Activated T-cell treated with anti-CD3 and anti-CD28 coated beads, Interleukin-2, amount 50 U/mL, for 4 hours (primary cell): ENCODE measurements at regions not wholly inside any gene's neighbourhood (a gene's known extent, or its start where the extent isn't known, plus 50 kb on each side); places are given as distances from the start of the nearest gene placed in this dataset.

ENCODE experiments used
- ATAC-seq, 2 donors: fragments of 200-7000 bp; cut with Tn5 transposase; one replicate each; pipeline ENCODE4 v1.10.0; 2021
- DNase-seq: peaks from one replicate; pipeline ENCODE4 v3.0.0-alpha.2; 2020
- H3K27me3 Mint-ChIP-seq: one replicate; pipeline ENCODE4 v1.8.0; 2021; ENCODE audit warnings: low read depth, mixed read lengths
- H3K36me3 Mint-ChIP-seq: one replicate; pipeline ENCODE4 v1.8.0; 2022; ENCODE audit warnings: mixed read lengths; ENCODE audit not compliant: insufficient read depth
- H3K4me1 Mint-ChIP-seq: one replicate; pipeline ENCODE4 v1.8.0; 2021; ENCODE audit warnings: low read depth, mixed read lengths
- H3K4me3 Mint-ChIP-seq: one replicate; pipeline ENCODE4 v1.8.0; 2021; ENCODE audit warnings: mild to moderate bottlenecking, moderate library complexity, mixed read lengths
- H3K9me3 Mint-ChIP-seq: one replicate; pipeline ENCODE4 v1.8.0; 2021; ENCODE audit warnings: mixed read lengths

- no peaks in the 10 kb centered on the region for H3K36me3 Mint-ChIP-seq
- H3K4me1 Mint-ChIP-seq = no peaks in the 10 kb centered on the region
- no peak overlapping the region for H3K4me3 Mint-ChIP-seq
- ATAC-seq = no peak
- DNase-seq = no peak
- H3K27me3 Mint-ChIP-seq = no peaks in the 10 kb centered on the region
- H3K9me3 Mint-ChIP-seq = no peaks in the 10 kb centered on the region
Measured at GRCh38 chr2:220665108-220665471, 907.0 kb downstream of the EPHA4 start.

GRCh38 chr2:220669324-220669723, 902.8 kb downstream of the EPHA4 start:
- ATAC-seq = no peak
- no peak for DNase-seq
- H3K9me3 Mint-ChIP-seq = no peaks in the 10 kb centered on the region
- H3K36me3 Mint-ChIP-seq = no peaks in the 10 kb centered on the region
- H3K4me1 Mint-ChIP-seq = no peaks in the 10 kb centered on the region
- no peak overlapping the region for H3K4me3 Mint-ChIP-seq
- no peaks in the 10 kb centered on the region for H3K27me3 Mint-ChIP-seq

GRCh38 chr2:220670511-220670910, 901.6 kb downstream of the EPHA4 start:
- Mint-ChIP-seq H3K9me3 (no peaks in the 10 kb centered on the region), H3K4me3 (no peak overlapping the region), H3K27me3 (no peaks in the 10 kb centered on the region), H3K36me3 (no peaks in the 10 kb centered on the region), H3K4me1 (no peaks in the 10 kb centered on the region)
- DNase-seq = no peak
- no peak for ATAC-seq

GRCh38 chr2:220673151-220673874, 898.8 kb downstream of the EPHA4 start:
- no peak for ATAC-seq
- no peaks in the 10 kb centered on the region for H3K9me3 Mint-ChIP-seq
- H3K4me1 Mint-ChIP-seq = no peaks in the 10 kb centered on the region
- no peaks in the 10 kb centered on the region for H3K36me3 Mint-ChIP-seq
- DNase-seq = no peak
- H3K27me3 Mint-ChIP-seq = no peaks in the 10 kb centered on the region
- H3K4me3 Mint-ChIP-seq = no peak overlapping the region

- Mint-ChIP-seq H3K27me3 (no peaks in the 10 kb centered on the region), H3K4me1 (no peaks in the 10 kb centered on the region), H3K9me3 (no peaks in the 10 kb centered on the region), H3K36me3 (no peaks in the 10 kb centered on the region), H3K4me3 (no peak overlapping the region)
- ATAC-seq (no peak), DNase-seq (no peak)
Measured at GRCh38 chr2:220674033-220674432, 898.1 kb downstream of the EPHA4 start.

GRCh38 chr2:220676695-220677094, 895.4 kb downstream of the EPHA4 start:
- ATAC-seq = no peak
- H3K4me3 Mint-ChIP-seq = no peak overlapping the region
- no peak for DNase-seq
- H3K9me3 Mint-ChIP-seq = no peaks in the 10 kb centered on the region
- no peaks in the 10 kb centered on the region for H3K36me3 Mint-ChIP-seq
- H3K27me3 Mint-ChIP-seq = peaks cover 2% of the 10 kb centered on the region
- no peaks in the 10 kb centered on the region for H3K4me1 Mint-ChIP-seq

GRCh38 chr2:220678943-220679342, 893.2 kb downstream of the EPHA4 start:
- H3K27me3 Mint-ChIP-seq = peaks cover 2% of the 10 kb centered on the region
- H3K36me3 Mint-ChIP-seq = no peaks in the 10 kb centered on the region
- H3K4me1 Mint-ChIP-seq = no peaks in the 10 kb centered on the region
- ATAC-seq = no peak
- H3K4me3 Mint-ChIP-seq = no peak overlapping the region
- DNase-seq = no peak
- no peaks in the 10 kb centered on the region for H3K9me3 Mint-ChIP-seq

GRCh38 chr2:220682616-220683015, 889.5 kb downstream of the EPHA4 start:
- H3K4me1 Mint-ChIP-seq = no peaks in the 10 kb centered on the region
- no peaks in the 10 kb centered on the region for H3K36me3 Mint-ChIP-seq
- no peaks in the 10 kb centered on the region for H3K9me3 Mint-ChIP-seq
- H3K27me3 Mint-ChIP-seq = peaks cover 5% of the 10 kb centered on the region
- ATAC-seq = no peak
- no peak overlapping the region for H3K4me3 Mint-ChIP-seq
- DNase-seq = no peak

GRCh38 chr2:220684099-220684498, 888.0 kb downstream of the EPHA4 start:
- no peaks in the 10 kb centered on the region for H3K4me1 Mint-ChIP-seq
- H3K9me3 Mint-ChIP-seq = no peaks in the 10 kb centered on the region
- ATAC-seq (no peak), DNase-seq (no peak)
- no peaks in the 10 kb centered on the region for H3K36me3 Mint-ChIP-seq
- no peak overlapping the region for H3K4me3 Mint-ChIP-seq
- H3K27me3 Mint-ChIP-seq = peaks cover 5% of the 10 kb centered on the region

GRCh38 chr2:220687231-220687843, 884.8 kb downstream of the EPHA4 start:
- Mint-ChIP-seq H3K27me3 (peaks cover 3% of the 10 kb centered on the region), H3K36me3 (no peaks in the 10 kb centered on the region), H3K9me3 (no peaks in the 10 kb centered on the region), H3K4me1 (no peaks in the 10 kb centered on the region), H3K4me3 (no peak overlapping the region)
- peak; percentile 53 for DNase-seq
- ATAC-seq = peak; percentile 69 to 70

GRCh38 chr2:220695397-220696279, 876.5 kb downstream of the EPHA4 start:
- Mint-ChIP-seq H3K36me3 (no peaks in the 10 kb centered on the region), H3K9me3 (peaks cover under 1% of the 10 kb centered on the region), H3K4me1 (no peaks in the 10 kb centered on the region), H3K27me3 (peaks cover 7% of the 10 kb centered on the region), H3K4me3 (no peak overlapping the region)
- DNase-seq = no peak
- no peak for ATAC-seq

GRCh38 chr2:220696280-220696669, 875.8 kb downstream of the EPHA4 start:
- H3K9me3 Mint-ChIP-seq = peaks cover 7% of the 10 kb centered on the region
- peaks cover 7% of the 10 kb centered on the region for H3K27me3 Mint-ChIP-seq
- H3K36me3 Mint-ChIP-seq = no peaks in the 10 kb centered on the region
- ATAC-seq (no peak), DNase-seq (no peak)
- no peak overlapping the region for H3K4me3 Mint-ChIP-seq
- H3K4me1 Mint-ChIP-seq = no peaks in the 10 kb centered on the region

GRCh38 chr2:220697011-220697410, 875.1 kb downstream of the EPHA4 start:
- H3K4me1 Mint-ChIP-seq = no peaks in the 10 kb centered on the region
- H3K9me3 Mint-ChIP-seq = peaks cover 14% of the 10 kb centered on the region

GRCh38 chr2:220701115-220701514, 871.0 kb downstream of the EPHA4 start:
- DNase-seq (no peak), ATAC-seq (no peak)
- no peaks in the 10 kb centered on the region for H3K4me1 Mint-ChIP-seq
- no peaks in the 10 kb centered on the region for H3K27me3 Mint-ChIP-seq
- H3K9me3 Mint-ChIP-seq = peaks cover 14% of the 10 kb centered on the region
- H3K4me3 Mint-ChIP-seq = no peak overlapping the region
- H3K36me3 Mint-ChIP-seq = no peaks in the 10 kb centered on the region

More at GRCh38 chr2:220697011-220697410, 875.1 kb downstream of the EPHA4 start:
- Mint-ChIP-seq H3K36me3 (no peaks in the 10 kb centered on the region), H3K4me3 (no peak overlapping the region), H3K27me3 (peaks cover 7% of the 10 kb centered on the region)
- DNase-seq = no peak
- no peak for ATAC-seq
